H1 (cell line): ENCODE measurements at regions not wholly inside any gene's neighbourhood (a gene's known extent, or its start where the extent isn't known, plus 50 kb on each side); places are given as distances from the start of the nearest gene placed in this dataset.
"Not testable (repeated sequence)": the region's sequence is repeated elsewhere in the genome, so short reads cannot be mapped to it uniquely, and the experiment has no call there.

Experiments used
- CTCF ChIA-PET: fragments of 300-600 bp; sonication (Branson Sonifier 250); formaldehyde crosslinking; loops from one replicate; lab custom pipeline; 2021; ENCODE audit not compliant: partially characterized antibody; lab: Charles Lee
- POLR2A ChIA-PET: fragments of 300-600 bp; sonication (Branson Sonifier 250); formaldehyde crosslinking; loops from one replicate; lab custom pipeline; 2021; ENCODE audit warnings: inconsistent platforms; ENCODE audit not compliant: partially characterized antibody; lab: Charles Lee
- DNase-seq, 2 experiments: peaks; one replicate each; pipeline versions ENCODE4 v3.0.0 to v3.0.0-alpha.2; 2010 to 2022; ENCODE audit warnings: low spot score in 2 of 2, low read depth in 1 of 2, mixed read lengths in 1 of 2
- FAIRE-seq: peaks from 2 replicates; lab custom pipeline; 2011; peaks lifted over from hg19 to GRCh38; lab: Jason Lieb, UNC
- H2AFZ ChIP-seq: 2 replicates; pipeline ENCODE4 v1.8.1; 2012; ENCODE audit warnings: low read length, inconsistent platforms
- H2AK5ac ChIP-seq: 2 replicates; pipeline ENCODE4 v1.6.1; 2013; ENCODE audit warnings: low read depth, low read length
- H2BK120ac ChIP-seq: replicated peaks from 2 replicates; pipeline ENCODE3; 2013; ENCODE audit warnings: low read depth, low read length, inconsistent platforms
- H2BK12ac ChIP-seq: 2 replicates; pipeline ENCODE4 v1.6.1; 2013; ENCODE audit warnings: low read depth, low read length
- H2BK15ac ChIP-seq: 2 replicates; pipeline ENCODE4 v1.6.1; 2013; ENCODE audit warnings: low read length
- H2BK20ac ChIP-seq: 2 replicates; pipeline ENCODE4 v1.6.1; 2013; ENCODE audit warnings: low read length
- H2BK5ac ChIP-seq: 2 replicates; pipeline ENCODE4 v1.6.1; 2013; ENCODE audit warnings: low read depth, low read length
- H3K14ac ChIP-seq: 2 replicates; pipeline ENCODE4 v1.6.1; 2013; ENCODE audit warnings: inconsistent platforms; ENCODE audit not compliant: insufficient read length
- H3K18ac ChIP-seq: 2 replicates; pipeline ENCODE4 v1.6.1; 2013; ENCODE audit warnings: low read length; ENCODE audit errors: extremely low read depth
- H3K23ac ChIP-seq: 2 replicates; pipeline ENCODE4 v1.6.1; 2013; ENCODE audit warnings: inconsistent platforms; ENCODE audit not compliant: insufficient read length
- H3K23me2 ChIP-seq: 2 replicates; pipeline ENCODE4 v1.6.1; 2013; ENCODE audit warnings: low read depth, low read length
- H3K27ac ChIP-seq: 2 replicates; pipeline ENCODE4 v1.6.1; 2011; ENCODE audit warnings: low read depth, low read length, inconsistent platforms
- H3K27me3 ChIP-seq, 4 experiments: replicated peaks in 1 of 4; 1 replicate in 1 of 4; 2 replicates in 3 of 4; pipeline versions ENCODE4 v1.6.1 to v1.8.1; 2011 to 2013; ENCODE audit warnings: low read length in 3 of 4, mild to moderate bottlenecking in 3 of 4, inconsistent platforms in 2 of 4, mixed read lengths in 2 of 4, moderate library complexity in 1 of 4; ENCODE audit not compliant: control insufficient read depth in 3 of 4, insufficient read depth in 3 of 4; ENCODE audit errors: extremely low read depth in 1 of 4
- H3K36me3 ChIP-seq, 4 experiments: 2 replicates each; pipeline versions ENCODE4 v1.6.1 to v1.8.1; 2011 to 2013; ENCODE audit warnings: mild to moderate bottlenecking in 4 of 4, low read length in 3 of 4, moderate library complexity in 2 of 4, control low read depth in 1 of 4, inconsistent platforms in 1 of 4; ENCODE audit not compliant: insufficient read depth in 4 of 4, control insufficient read depth in 2 of 4
- H3K4ac ChIP-seq: replicated peaks from 2 replicates; pipeline ENCODE3; 2013; ENCODE audit warnings: low read length, low read depth, mixed read lengths, inconsistent platforms; ENCODE audit not compliant: insufficient read length
- H3K4me1 ChIP-seq, 4 experiments: replicated peaks in 1 of 4; 1 replicate in 1 of 4; 2 replicates in 3 of 4; pipeline versions ENCODE4 v1.6.1 to v1.8.1; 2011 to 2013; ENCODE audit warnings: low read length in 3 of 4, inconsistent platforms in 2 of 4, mixed read lengths in 1 of 4; ENCODE audit not compliant: insufficient read depth in 4 of 4, control insufficient read depth in 3 of 4
- H3K4me2 ChIP-seq, 2 experiments: 2 replicates each; pipeline versions ENCODE4 v1.6.1 to v1.8.1; 2011 to 2013; ENCODE audit warnings: low read depth in 2 of 2, low read length in 2 of 2, control low read depth in 1 of 2, inconsistent platforms in 1 of 2, mild to moderate bottlenecking in 1 of 2; ENCODE audit not compliant: insufficient read depth in 1 of 2
- H3K4me3 ChIP-seq, 4 experiments: fragments of 200-600, 300-600 bp in 1 of 4; sonication (generic), shearing (Covaris generic), sonication (Bioruptor Twin) in 1 of 4; 2 replicates each; pipeline versions ENCODE4 v1.5.1 to v1.8.1; 2011 to 2016; ENCODE audit warnings: low read length in 4 of 4, low read depth in 3 of 4, control low read depth in 2 of 4, inconsistent platforms in 2 of 4, mild to moderate bottlenecking in 2 of 4, mixed read lengths in 1 of 4, moderate library complexity in 1 of 4; ENCODE audit not compliant: insufficient read depth in 2 of 4; ENCODE audit errors: extremely low read depth in 1 of 4
- H3K56ac ChIP-seq: replicated peaks from 2 replicates; pipeline ENCODE3; 2013; ENCODE audit warnings: low read depth, mild to moderate bottlenecking, mixed read lengths, low read length, inconsistent platforms; ENCODE audit not compliant: insufficient read length
- H3K79me1 ChIP-seq: 2 replicates; pipeline ENCODE4 v1.6.1; 2013; ENCODE audit warnings: low read depth, low read length, control low read depth
- H3K79me2 ChIP-seq, 2 experiments: 2 replicates each; pipeline versions ENCODE4 v1.6.1 to v1.8.1; 2012 to 2013; ENCODE audit warnings: low read length in 2 of 2, mild to moderate bottlenecking in 2 of 2, inconsistent platforms in 1 of 2; ENCODE audit not compliant: insufficient read depth in 2 of 2, control insufficient read depth in 1 of 2
- H3K9ac ChIP-seq, 4 experiments: replicated peaks in 1 of 4; 1 replicate in 1 of 4; 2 replicates in 3 of 4; pipeline versions ENCODE4 v1.6.1 to v1.8.1; 2011 to 2013; ENCODE audit warnings: low read depth in 3 of 4, low read length in 3 of 4, control low read depth in 2 of 4, mild to moderate bottlenecking in 2 of 4, moderate library complexity in 2 of 4, inconsistent platforms in 1 of 4; ENCODE audit errors: extremely low read depth in 1 of 4
- H3K9me3 ChIP-seq, 2 experiments: 2 replicates each; pipeline versions ENCODE4 v1.6.1 to v1.8.1; 2012 to 2013; ENCODE audit warnings: mild to moderate bottlenecking in 2 of 2, moderate library complexity in 2 of 2, control low read depth in 1 of 2, inconsistent platforms in 1 of 2, low read depth in 1 of 2, low read length in 1 of 2, mixed read lengths in 1 of 2; ENCODE audit not compliant: insufficient read depth in 2 of 2
- H4K20me1 ChIP-seq, 2 experiments: replicated peaks in 1 of 2; 2 replicates each; pipeline versions ENCODE3 to v1.8.1; 2011 to 2013; ENCODE audit warnings: inconsistent platforms in 2 of 2, low read length in 2 of 2, mild to moderate bottlenecking in 1 of 2; ENCODE audit not compliant: insufficient read depth in 2 of 2, control insufficient read depth in 1 of 2
- H4K5ac ChIP-seq: 2 replicates; pipeline ENCODE4 v1.6.1; 2013; ENCODE audit warnings: low read length, low read depth, mixed read lengths, inconsistent platforms; ENCODE audit not compliant: insufficient read length
- H4K8ac ChIP-seq: 2 replicates; pipeline ENCODE4 v1.8.0; 2013; ENCODE audit warnings: mild to moderate bottlenecking, moderate library complexity, low read length, inconsistent platforms; ENCODE audit not compliant: insufficient read depth; ENCODE audit errors: extremely low read depth
- H4K91ac ChIP-seq: replicated peaks from 2 replicates; pipeline ENCODE3; 2013; ENCODE audit warnings: low read length, mixed read lengths, inconsistent platforms; ENCODE audit not compliant: insufficient read length
- WGBS, 2 experiments: shearing (Covaris generic) in 1 of 2; methylation state at CpG; one replicate each; pipeline versions ENCODE4 v1.1.6 to v1.1.7; 2013 to 2015; ENCODE audit warnings: low lambda C conversion rate in 2 of 2, mixed read lengths in 2 of 2, inconsistent platforms in 1 of 2, low coverage in 1 of 2, missing lambda C conversion rate in 1 of 2; ENCODE audit not compliant: insufficient replicate concordance in 2 of 2, insufficient coverage in 1 of 2, insufficient read length in 1 of 2; ENCODE audit errors: extremely low coverage in 1 of 2, missing lambda C conversion rate in 1 of 2; 5-methylcytosine and 5-hydroxymethylcytosine counted together

- not testable (repeated sequence) for H4K5ac ChIP-seq
- 85% methylated on average over 6 of the region's 6 CpGs; no CpG with 5 or more reads in 1 of the 2 experiments for WGBS, 2 experiments
Observed at GRCh38 chr2:89760762-89761161, 1069.3 kb downstream of the RPIA start.

GRCh38 chr2:89761171-89761570, 1069.7 kb downstream of the RPIA start:
- H3K18ac ChIP-seq, H3K36me3 ChIP-seq, H3K4me2 ChIP-seq, H4K20me1 ChIP-seq, H2AFZ ChIP-seq, H4K91ac ChIP-seq, H3K4me1 ChIP-seq, H3K23ac ChIP-seq, H3K14ac ChIP-seq, H3K9ac ChIP-seq, DNase-seq, H3K79me1 ChIP-seq, H3K56ac ChIP-seq, H3K4me3 ChIP-seq, H3K4ac ChIP-seq, FAIRE-seq, H2BK15ac ChIP-seq, CTCF ChIA-PET, H4K5ac ChIP-seq, H2AK5ac ChIP-seq, H3K23me2 ChIP-seq, H3K27me3 ChIP-seq, H2BK120ac ChIP-seq, H3K27ac ChIP-seq, POLR2A ChIA-PET, H3K79me2 ChIP-seq, H4K8ac ChIP-seq, H2BK5ac ChIP-seq, H2BK20ac ChIP-seq, H2BK12ac ChIP-seq: not testable (repeated sequence)
- 81% methylated on average over 2 of the region's 2 CpGs; no CpG with 5 or more reads in 1 of the 2 experiments for WGBS, 2 experiments
- H3K9me3 ChIP-seq, result peaks cover 74 to 80% of the 10 kb centered on the region in 2 experiments

More at GRCh38 chr2:89760762-89761161, 1069.3 kb downstream of the RPIA start:
- H3K23me2 ChIP-seq, H3K4me2 ChIP-seq, H2BK120ac ChIP-seq, H2BK12ac ChIP-seq, H2BK20ac ChIP-seq, H2AFZ ChIP-seq, H3K79me2 ChIP-seq, H3K27ac ChIP-seq, H4K8ac ChIP-seq, H3K79me1 ChIP-seq, H3K56ac ChIP-seq, DNase-seq, H3K4ac ChIP-seq, H4K20me1 ChIP-seq, H3K4me1 ChIP-seq, H2BK15ac ChIP-seq, H3K18ac ChIP-seq, H3K36me3 ChIP-seq, H2AK5ac ChIP-seq, H3K23ac ChIP-seq, H2BK5ac ChIP-seq, FAIRE-seq, H3K14ac ChIP-seq, H3K27me3 ChIP-seq, H4K91ac ChIP-seq, CTCF ChIA-PET, H3K9ac ChIP-seq, H3K4me3 ChIP-seq, POLR2A ChIA-PET: not testable (repeated sequence)
- H3K9me3 ChIP-seq, result peaks cover 72 to 78% of the 10 kb centered on the region in 2 experiments
